ENCODE measurements at regions not wholly inside any gene's neighbourhood (a gene's known extent, or its start where the extent isn't known, plus 50 kb on each side); places are given as distances from the start of the nearest gene placed in this dataset.
A peak's percentile ranks its signal among the peaks of the same experiment; 100 is the strongest.

DNA sequence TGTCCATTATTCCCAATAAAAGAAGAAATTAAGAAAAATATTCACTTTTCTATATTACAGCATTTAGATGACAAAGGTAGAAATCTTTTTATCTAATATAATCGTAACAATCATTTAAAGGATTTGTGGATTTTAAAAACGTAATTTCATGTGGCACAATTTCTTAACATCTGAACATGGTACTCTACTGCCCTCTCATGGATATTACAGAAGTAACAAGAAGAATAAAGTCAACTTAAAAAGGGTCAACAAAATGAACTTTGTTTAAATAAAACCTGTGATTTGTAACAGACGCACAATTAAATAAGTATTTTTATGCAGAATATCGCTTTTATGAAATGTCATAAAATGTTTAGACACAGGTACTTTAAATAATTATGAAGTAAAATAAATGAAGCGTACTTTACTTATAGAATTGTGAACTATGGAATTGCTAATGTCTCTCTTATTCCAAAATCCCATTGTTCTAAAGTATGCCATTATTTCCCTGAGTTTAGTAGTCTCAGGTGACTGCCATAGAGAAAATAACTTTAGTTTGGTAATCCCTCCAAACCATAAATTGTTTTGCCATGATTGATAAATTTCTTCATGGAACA, 366.8 kb upstream of the ZNF385D start:
- Histone ChIP-seq H3K9me3 (ENCODE audit: low read length) (no peaks in the 10 kb centered on the region), H3K79me2 (ENCODE audit: low read length) (no peaks in the 10 kb centered on the region), H3F3A (ENCODE audit: low read length, unreplicated experiment) (no peaks in the 10 kb centered on the region), H3K27me3 (ENCODE audit: low read length) (no peaks in the 10 kb centered on the region), H2AFZ (ENCODE audit: low read length) (no peak overlapping the region), H3K27ac (ENCODE audit: low read length) (no peak overlapping the region), H3K9ac (ENCODE audit: low read length) (no peak overlapping the region), H3K4me3 (ENCODE audit: low read length) (no peak overlapping the region), H3K4me2 (ENCODE audit: low read length) (no peak overlapping the region), H3K4me1 (ENCODE audit: insufficient read depth, low read length) (peaks cover 37% of the 10 kb centered on the region), H4K20me1 (ENCODE audit: low read length) (no peaks in the 10 kb centered on the region), H3K9me2 (replicated peaks; ENCODE audit: low read length) (no peaks in the 10 kb centered on the region), H3K36me3 (ENCODE audit: low read depth, low read length) (no peaks in the 10 kb centered on the region)
- BruUV-seq (replicated peaks): no TSS peak
- ChIA-PET POLR2A (ENCODE audit: unreplicated experiment) (no interaction called here), CTCF (interaction anchor here (0.6 to 1.2 kb wide), 2 partner anchors 30 to 223 kb away, joined by 4 read pairs; no protein-coding TSS in a partner anchor)
- intact Hi-C loops (cut with micrococcal nuclease): loop anchor here (1.0 to 10.0 kb wide), 9 partner anchors 29 to 1893 kb away; no protein-coding TSS in a partner anchor
- ATAC-seq (no peak), DNase-seq (peak; percentile 72)
- TF ChIP-seq CTCF (conservative IDR thresholded peaks at IDR 0.05; ENCODE audit: low read depth, low read length) (peak; percentile 88), EZH2 (IDR thresholded peaks at IDR 0.05; ENCODE audit: low read length, unreplicated experiment) (no peak), EZH2phosphoT487 (IDR thresholded peaks at IDR 0.05; ENCODE audit: borderline replicate concordance, low read length) (no peak)

DNA sequence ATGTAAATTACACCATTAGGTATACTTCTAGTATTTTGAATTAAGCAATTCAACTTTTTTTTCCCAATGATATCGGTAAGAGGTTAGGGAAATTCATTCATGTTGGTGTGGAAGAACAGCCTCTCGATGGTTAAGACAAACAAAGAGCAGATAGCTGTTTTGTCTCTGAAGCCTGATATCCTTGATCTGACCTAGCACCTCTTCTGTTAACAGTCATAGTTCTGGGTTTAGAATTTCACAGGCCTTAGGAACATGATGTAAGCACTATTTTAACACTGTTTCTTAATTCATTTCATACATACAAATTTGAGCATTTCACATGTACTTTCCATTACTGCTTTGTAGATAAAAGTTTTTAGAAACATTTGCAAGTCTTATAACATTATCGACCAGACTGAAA, 367.5 kb upstream of the ZNF385D start:
- intact Hi-C loops (cut with micrococcal nuclease): loop anchor here (2.0 to 10.0 kb wide), 5 partner anchors 40 to 1894 kb away; no protein-coding TSS in a partner anchor
- CTCF ChIA-PET: no interaction called here
- no peak for ATAC-seq
- no peaks in the 10 kb centered on the region for H3K9me2 ChIP-seq (replicated peaks; ENCODE audit: low read length)
- H3K27ac ChIP-seq (ENCODE audit: low read length): no peak overlapping the region
- no peaks in the 10 kb centered on the region for H3F3A ChIP-seq (ENCODE audit: low read length, unreplicated experiment)
- BruUV-seq (replicated peaks): no TSS peak
- H3K9me3 ChIP-seq (ENCODE audit: low read length): no peaks in the 10 kb centered on the region
- H3K36me3 ChIP-seq (ENCODE audit: low read depth, low read length): no peaks in the 10 kb centered on the region
- H3K27me3 ChIP-seq (ENCODE audit: low read length): no peaks in the 10 kb centered on the region
- H3K4me1 ChIP-seq (ENCODE audit: insufficient read depth, low read length): peaks cover 30% of the 10 kb centered on the region
- no peak for TF ChIP-seq EZH2 (IDR thresholded peaks at IDR 0.05; ENCODE audit: low read length, unreplicated experiment)
- no peak for TF ChIP-seq CTCF (conservative IDR thresholded peaks at IDR 0.05; ENCODE audit: low read depth, low read length)
- no peak for TF ChIP-seq EZH2phosphoT487 (IDR thresholded peaks at IDR 0.05; ENCODE audit: borderline replicate concordance, low read length)
- no peak overlapping the region for H3K4me2 ChIP-seq (ENCODE audit: low read length)
- no peak for DNase-seq
- no peaks in the 10 kb centered on the region for H3K79me2 ChIP-seq (ENCODE audit: low read length)
- H2AFZ ChIP-seq (ENCODE audit: low read length): no peak overlapping the region
- no peak overlapping the region for H3K9ac ChIP-seq (ENCODE audit: low read length)
- POLR2A ChIA-PET (ENCODE audit: unreplicated experiment): no interaction called here
- H3K4me3 ChIP-seq (ENCODE audit: low read length): no peak overlapping the region
- H4K20me1 ChIP-seq (ENCODE audit: low read length): no peaks in the 10 kb centered on the region

- no TSS peak for BruUV-seq (replicated peaks)
- peaks cover 8% of the 10 kb centered on the region for H3K4me1 ChIP-seq (ENCODE audit: insufficient read depth, low read length)
- intact Hi-C loops (cut with micrococcal nuclease): no loop called here
- no peak for DNase-seq
- no peaks in the 10 kb centered on the region for H3K9me2 ChIP-seq (replicated peaks; ENCODE audit: low read length)
- H3K79me2 ChIP-seq (ENCODE audit: low read length): no peaks in the 10 kb centered on the region
- H3K36me3 ChIP-seq (ENCODE audit: low read depth, low read length): no peaks in the 10 kb centered on the region
- no peak for TF ChIP-seq CTCF (conservative IDR thresholded peaks at IDR 0.05; ENCODE audit: low read depth, low read length)
- TF ChIP-seq EZH2phosphoT487 (IDR thresholded peaks at IDR 0.05; ENCODE audit: borderline replicate concordance, low read length): no peak
- no peak for TF ChIP-seq EZH2 (IDR thresholded peaks at IDR 0.05; ENCODE audit: low read length, unreplicated experiment)
- no peak overlapping the region for H3K9ac ChIP-seq (ENCODE audit: low read length)
- no peak overlapping the region for H2AFZ ChIP-seq (ENCODE audit: low read length)
- no peaks in the 10 kb centered on the region for H3F3A ChIP-seq (ENCODE audit: low read length, unreplicated experiment)
- POLR2A ChIA-PET (ENCODE audit: unreplicated experiment): no interaction called here
- no peaks in the 10 kb centered on the region for H4K20me1 ChIP-seq (ENCODE audit: low read length)
- H3K4me2 ChIP-seq (ENCODE audit: low read length): no peak overlapping the region
- no peaks in the 10 kb centered on the region for H3K27me3 ChIP-seq (ENCODE audit: low read length)
- no peak for ATAC-seq
- H3K9me3 ChIP-seq (ENCODE audit: low read length): no peaks in the 10 kb centered on the region
- H3K4me3 ChIP-seq (ENCODE audit: low read length): no peak overlapping the region
- CTCF ChIA-PET: no interaction called here
- H3K27ac ChIP-seq (ENCODE audit: low read length): no peak overlapping the region
Measured at GRCh38 chr3:22121068-22121701, 370.2 kb upstream of the ZNF385D start.
